Left colon (tissue), 2 donors: ENCODE measurements at regions not wholly inside any gene's neighbourhood (a gene's known extent, or its start where the extent isn't known, plus 50 kb on each side); places are given as distances from the start of the nearest gene placed in this dataset.
"Not testable (repeated sequence)": the region's sequence is repeated elsewhere in the genome, so short reads cannot be mapped to it uniquely, and the experiment has no call there.

ENCODE experiments used
- ATAC-seq: fragments of 200-7000 bp; cut with Tn5 transposase; one replicate; pipeline ENCODE4 v1.9.1; 2020; ENCODE audit warnings: mild to moderate bottlenecking, moderate library complexity
- DNase-seq, 2 donors: peaks; one replicate each; pipeline ENCODE4 v3.0.0-alpha.2; 2020
- intact Hi-C, 2 donors: fragments of 100-400 bp; cut with DNase I in 1 of 2; cut with micrococcal nuclease in 1 of 2; formaldehyde crosslinking; loops; one replicate each; pipeline versions ENCODE4 v1.11.2 to v1.14.0; 2022; cut with DNase I, micrococcal nuclease
- donor health status: DM: no; HTN: no; CAD: no.
- donor health status: DM: yes; HTN: yes; CAD: no.

GRCh38 chrX:93468075-93468474 lies 205.3 kb downstream of the NAP1L3 start:
- intact Hi-C loops = no loop called here
- ATAC-seq (no peak), DNase-seq (no peak)

DNA sequence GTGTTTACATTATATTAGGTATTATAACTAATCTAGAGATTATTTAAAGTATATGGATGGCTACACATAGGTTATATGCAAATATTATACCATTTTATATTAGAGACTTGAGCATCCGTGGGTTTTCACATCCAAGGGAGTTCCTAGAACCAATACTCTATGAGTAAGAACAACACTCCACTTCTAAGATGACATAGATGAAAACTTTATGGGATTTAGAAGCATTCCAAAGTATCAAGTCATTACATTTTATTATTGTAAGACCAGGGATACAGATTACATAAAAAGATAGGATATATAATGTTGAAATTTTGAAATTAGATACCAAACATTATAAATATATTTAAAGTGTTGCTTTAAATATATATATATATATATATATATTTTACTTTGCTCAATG lies 207.0 kb downstream of the NAP1L3 start:
- no peak for DNase-seq
- ATAC-seq = no peak
- intact Hi-C loops = no loop called here

DNA sequence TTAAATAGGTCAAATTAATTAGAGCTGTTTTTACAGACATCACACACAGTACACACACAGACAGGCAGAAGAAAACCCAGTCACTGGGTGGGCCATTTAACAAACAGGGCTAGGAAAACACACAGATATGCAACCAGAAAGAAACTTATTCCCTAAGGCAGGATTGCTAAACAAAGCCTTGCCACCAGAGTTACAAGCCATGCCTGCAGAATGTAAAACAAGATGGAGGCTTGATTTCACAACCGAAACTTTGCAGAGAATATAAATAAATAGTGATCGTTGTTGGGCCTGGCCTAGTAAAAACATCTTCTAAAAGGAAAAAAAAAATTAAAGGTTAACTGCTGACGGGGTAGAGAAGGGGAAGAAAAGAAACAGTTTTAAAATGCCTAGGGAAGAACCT lies 212.3 kb downstream of the NAP1L3 start:
- intact Hi-C loops = no loop called here

DNA sequence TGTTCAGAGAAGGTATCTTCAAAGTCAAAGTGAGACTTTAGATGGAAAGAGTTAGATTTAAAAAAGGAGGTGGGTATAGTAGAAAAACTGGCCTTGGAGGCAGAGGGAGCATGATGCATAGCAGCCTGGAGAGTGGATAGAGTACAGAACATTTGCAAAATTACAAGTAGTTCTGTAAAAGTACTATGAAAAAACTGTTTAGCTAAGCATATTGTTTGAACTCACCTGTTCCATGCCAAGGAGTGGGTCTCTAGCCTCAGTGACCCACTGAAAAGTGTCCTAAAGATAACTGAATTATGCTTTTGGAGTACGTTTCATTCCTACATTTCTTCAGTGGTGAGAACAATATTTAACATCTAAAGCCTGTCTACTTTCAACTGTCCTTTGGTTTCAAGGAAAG lies 218.9 kb downstream of the NAP1L3 start:
- no peak for ATAC-seq
- DNase-seq = no peak
- intact Hi-C loops = no loop called here

More for the DNA sequence above, 212.3 kb downstream of the NAP1L3 start:
- no peak for ATAC-seq
- DNase-seq = no peak

DNA sequence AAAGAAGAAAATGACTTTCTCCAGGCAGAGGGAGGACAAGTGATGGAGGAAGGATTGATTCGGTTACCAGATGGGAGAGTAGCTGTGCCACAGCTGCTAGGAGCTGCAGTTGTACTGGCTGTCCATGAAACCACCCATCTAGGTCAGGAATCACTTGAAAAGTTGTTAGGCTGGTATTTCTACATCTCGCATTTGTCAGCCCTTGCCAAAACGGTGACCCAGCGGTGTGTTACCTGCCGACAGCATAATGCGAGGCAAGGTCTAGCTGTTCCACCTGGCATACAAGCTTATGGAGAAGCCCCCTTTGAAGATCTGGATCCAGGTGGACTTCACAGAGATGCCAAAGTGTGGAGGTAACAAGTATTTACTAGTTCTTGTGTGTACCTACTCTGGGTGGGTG lies 238.7 kb downstream of the NAP1L3 start:
- ATAC-seq, DNase-seq, intact Hi-C loops: not testable (repeated sequence)

GRCh38 chrX:93428497-93428896 lies 244.9 kb downstream of the NAP1L3 start:
- ATAC-seq (no peak), DNase-seq (no peak)
- intact Hi-C loops = no loop called here

DNA sequence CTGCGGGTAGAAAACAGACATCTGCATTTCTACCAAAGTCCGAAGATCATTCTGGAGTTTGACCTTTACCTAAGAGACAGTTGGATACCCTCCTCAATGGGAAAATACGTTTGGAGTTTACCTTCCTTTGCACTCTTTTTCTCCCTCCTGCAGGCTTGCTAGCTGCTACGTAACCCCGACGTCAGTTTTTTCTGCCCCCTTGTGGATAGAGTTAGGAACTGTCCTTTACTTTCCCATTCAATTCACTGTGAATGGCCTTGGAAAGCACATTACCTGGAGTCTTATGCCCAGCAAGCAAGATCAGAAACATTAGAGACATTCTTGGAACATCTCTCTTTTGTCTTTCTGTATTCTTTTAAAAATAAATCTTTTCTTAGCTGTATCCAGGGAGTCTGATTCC lies 250.7 kb downstream of the NAP1L3 start:
- intact Hi-C loops = no loop called here
- DNase-seq (no peak), ATAC-seq (peak; percentile 62)

DNA sequence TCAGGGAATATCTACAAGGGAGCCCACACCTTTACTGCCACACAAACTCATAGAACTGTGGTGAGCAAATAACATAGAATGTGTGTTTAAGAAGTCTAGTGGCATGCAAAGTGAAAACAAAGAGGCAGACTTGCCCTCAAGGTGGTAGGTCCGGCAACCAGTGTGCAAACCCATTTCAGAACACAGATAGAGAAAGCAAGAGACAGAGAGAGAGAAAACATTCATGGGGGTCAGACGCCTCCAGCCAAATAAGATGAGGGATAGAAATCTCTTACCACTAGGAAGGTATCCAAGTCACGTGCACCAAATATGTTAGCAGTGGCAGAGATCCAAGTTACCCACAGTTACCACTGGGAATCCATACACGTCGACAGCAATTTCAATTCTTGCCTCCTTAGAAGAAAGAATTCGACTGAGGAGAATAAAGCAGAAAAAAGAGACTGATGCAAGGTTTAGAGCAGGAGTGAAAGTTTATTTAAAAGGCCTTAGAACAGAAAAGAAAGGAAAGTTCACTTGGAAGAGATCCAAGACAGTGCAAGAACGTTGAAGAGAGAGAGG lies 252.8 kb downstream of the NAP1L3 start:
- intact Hi-C loops = no loop called here
- DNase-seq (no peak), ATAC-seq (no peak)

GRCh38 chrX:93420090-93420489 lies 253.3 kb downstream of the NAP1L3 start:
- intact Hi-C loops = no loop called here
- ATAC-seq (no peak), DNase-seq (no peak)

DNA sequence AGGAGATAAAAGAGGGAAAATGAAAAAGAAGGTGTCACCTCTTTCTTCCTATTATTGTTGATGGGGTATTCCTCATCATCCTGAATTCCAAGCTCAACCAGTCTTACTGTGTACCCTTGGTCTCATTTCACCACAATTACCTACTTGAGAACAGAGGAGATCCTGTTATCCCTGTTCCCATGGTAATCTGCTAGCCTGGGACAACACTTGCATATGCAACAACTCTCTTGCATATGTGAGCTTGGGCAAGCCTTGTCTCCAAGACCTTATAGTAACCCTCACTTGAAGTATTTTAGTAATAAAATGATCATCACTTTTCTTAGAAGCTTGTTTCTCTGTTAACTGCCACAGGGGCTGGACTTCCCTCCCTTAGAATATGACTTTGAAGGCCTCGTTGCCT lies 253.7 kb downstream of the NAP1L3 start:
- no peak for ATAC-seq
- no peak for DNase-seq
- intact Hi-C loops = no loop called here

- intact Hi-C loops = loop anchor here in 1 of 2 donors (10.0 kb wide), 1 partner anchor 101 kb away; no protein-coding TSS in a partner anchor
- ATAC-seq (no peak), DNase-seq (no peak)
These were observed 269.3 kb downstream of the NAP1L3 start for GRCh38 chrX:93404121-93404520.

DNA sequence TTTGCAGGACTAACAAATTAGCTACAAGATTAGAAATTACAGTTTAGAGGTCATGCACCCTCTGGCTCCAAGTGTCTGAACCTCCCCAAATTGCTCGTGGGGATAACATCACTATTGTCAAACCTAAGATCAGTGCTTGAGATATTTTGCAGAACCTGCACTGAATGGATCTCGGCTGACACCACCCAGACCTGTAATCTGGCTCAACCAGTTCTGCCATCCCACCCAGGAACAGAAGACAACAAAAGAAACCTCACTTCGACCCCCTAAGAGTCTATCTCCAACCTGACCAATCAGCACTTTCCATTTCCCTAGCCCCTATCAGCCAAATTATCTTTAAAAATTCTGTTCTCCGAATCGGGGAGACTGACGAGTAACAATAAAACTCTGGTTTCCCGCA lies 318.7 kb downstream of the NAP1L3 start:
- DNase-seq = no peak
- intact Hi-C loops = no loop called here
- ATAC-seq = no peak

GRCh38 chrX:93346309-93346708 lies 327.1 kb downstream of the NAP1L3 start:
- DNase-seq (no peak), ATAC-seq (no peak)
- intact Hi-C loops = no loop called here

DNA sequence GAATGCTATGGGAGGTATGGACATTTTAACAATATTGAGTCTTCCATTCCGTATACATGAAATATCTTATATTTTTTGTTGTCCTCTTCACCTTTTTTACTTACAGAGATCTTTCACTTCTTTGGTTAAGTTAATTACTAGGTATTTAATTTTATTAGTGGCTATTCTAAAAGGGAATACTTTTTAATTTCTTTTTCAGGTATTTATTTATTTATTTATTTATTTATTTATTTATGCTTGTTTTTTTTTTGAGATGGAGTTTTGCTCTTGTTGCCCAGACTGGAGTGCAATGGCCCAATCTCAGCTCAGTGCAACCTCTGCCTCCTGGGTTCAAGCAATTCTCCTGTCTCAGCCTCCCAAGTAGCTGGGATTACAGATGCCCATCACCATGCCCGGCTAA lies 329.1 kb downstream of the NAP1L3 start:
- DNase-seq, ATAC-seq, intact Hi-C loops: not testable (repeated sequence)

DNA sequence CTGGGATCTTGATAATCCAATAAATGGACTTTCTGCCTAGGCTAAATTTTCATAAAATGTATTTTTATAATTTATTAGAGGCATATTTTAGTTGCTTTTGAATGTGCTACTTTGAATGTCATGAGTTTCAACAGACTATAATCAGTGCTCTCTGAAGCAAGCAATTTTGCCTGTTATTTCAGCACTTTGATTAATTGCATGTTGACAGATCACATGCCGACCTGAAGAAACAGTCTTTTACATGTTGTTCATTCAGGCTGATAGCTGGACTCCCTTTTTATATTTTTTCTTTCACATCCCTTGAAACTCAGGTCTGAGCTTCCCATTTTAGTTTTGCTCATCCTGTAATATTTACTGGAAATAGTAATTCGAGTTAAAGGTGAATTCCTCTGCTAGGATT lies 341.0 kb downstream of the NAP1L3 start:
- intact Hi-C loops = no loop called here
- DNase-seq (no peak), ATAC-seq (no peak)

- intact Hi-C loops = no loop called here
- no peak for ATAC-seq
- DNase-seq = no peak
These were observed 351.3 kb downstream of the NAP1L3 start for GRCh38 chrX:93322110-93322509.

DNA sequence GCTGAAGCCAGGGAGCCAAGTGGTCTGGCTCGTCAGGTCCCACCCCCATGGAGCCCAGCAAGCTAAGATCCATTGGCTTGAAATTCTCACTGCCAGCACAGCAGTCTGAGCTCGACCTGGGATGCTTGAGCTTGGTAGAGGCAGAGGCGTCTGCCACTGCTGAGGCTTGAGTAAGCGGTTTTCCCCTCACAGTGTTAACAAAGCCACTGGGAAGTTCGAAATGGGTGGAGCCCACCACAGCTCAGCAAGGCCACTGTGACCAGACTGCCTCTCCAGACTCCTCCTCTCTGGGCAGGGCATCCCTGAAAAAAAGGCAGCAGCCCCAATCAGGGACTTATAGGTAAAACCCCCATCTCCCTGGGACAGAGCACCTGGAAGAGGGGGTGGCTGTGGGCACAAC lies 353.8 kb downstream of the NAP1L3 start:
- ATAC-seq (no peak), DNase-seq (no peak)
- intact Hi-C loops = no loop called here
